NOMO-1 treated with DMSO at 0.1 percent for 48 hours (cell line): ENCODE measurements at regions not wholly inside any gene's neighbourhood (a gene's known extent, or its start where the extent isn't known, plus 50 kb on each side); places are given as distances from the start of the nearest gene placed in this dataset.

Source experiments
- DNase-seq: peaks from one replicate; lab custom pipeline; 2025; ENCODE audit not compliant: unreplicated experiment; lab: John Stamatoyannopoulos, UW

- DNase-seq: no peak
Observed at GRCh38 chr15:29333261-29333660, 63.6 kb upstream of the NSMCE3 start.

- no peak for DNase-seq
Observed at GRCh38 chr15:29331669-29332068, 62.0 kb upstream of the NSMCE3 start.

GRCh38 chr15:29331071-29331470 is 61.4 kb upstream of the NSMCE3 start:
- DNase-seq: no peak

GRCh38 chr15:29324746-29325145 is 55.1 kb upstream of the NSMCE3 start:
- no peak for DNase-seq

GRCh38 chr15:29323557-29323956 is 53.9 kb upstream of the NSMCE3 start:
- no peak for DNase-seq

GRCh38 chr15:29322415-29322814 is 52.8 kb upstream of the NSMCE3 start:
- DNase-seq: no peak

GRCh38 chr15:29320420-29320819 is 50.8 kb upstream of the NSMCE3 start:
- DNase-seq: no peak

- no peak for DNase-seq
Observed at GRCh38 chr15:29319823-29320222, 50.2 kb upstream of the NSMCE3 start.
